OCI-LY1 (cell line): ENCODE measurements at regions not wholly inside any gene's neighbourhood (a gene's known extent, or its start where the extent isn't known, plus 50 kb on each side); places are given as distances from the start of the nearest gene placed in this dataset.

Experiments used
- H2AFZ ChIP-seq: fragments of 200-600 bp; sonication (generic), shearing (Covaris generic); 2 replicates; pipeline ENCODE4 v1.6.0; 2014; ENCODE audit warnings: antibody characterized with exemption, mild to moderate bottlenecking, low read length
- H3F3A ChIP-seq: fragments of 200-600 bp; sonication (generic), shearing (Covaris generic); 2 replicates; pipeline ENCODE4 v1.6.0; 2014; ENCODE audit warnings: mild to moderate bottlenecking, antibody characterized with exemption, low read length, moderate library complexity; ENCODE audit not compliant: insufficient read depth
- H3K27ac ChIP-seq: fragments of 200-600 bp; sonication (generic); 2 replicates; pipeline ENCODE4 v1.5.1; 2014; ENCODE audit warnings: low read length, mixed run types, mild to moderate bottlenecking, low read depth; ENCODE audit not compliant: poor library complexity, severe bottlenecking
- H3K27me3 ChIP-seq: fragments of 200-600 bp; sonication (generic); 2 replicates; pipeline ENCODE4 v1.6.0; 2014; ENCODE audit warnings: antibody characterized with exemption, mild to moderate bottlenecking, low read length, moderate library complexity; ENCODE audit not compliant: insufficient read depth
- H3K36me3 ChIP-seq: fragments of 200-600 bp; sonication (generic); 2 replicates; pipeline ENCODE4 v1.6.1; 2014; ENCODE audit warnings: mild to moderate bottlenecking, antibody characterized with exemption, low read length, moderate library complexity, mixed read lengths; ENCODE audit not compliant: insufficient read depth
- H3K4me1 ChIP-seq: fragments of 200-600 bp; sonication (generic); 2 replicates; pipeline ENCODE4 v1.5.1; 2014; ENCODE audit warnings: mild to moderate bottlenecking, low read length, moderate library complexity; ENCODE audit not compliant: insufficient read depth, severe bottlenecking
- H3K4me2 ChIP-seq: fragments of 200-600 bp; sonication (generic), shearing (Covaris generic); 2 replicates; pipeline ENCODE4 v1.6.1; 2014; ENCODE audit warnings: low read length
- H3K4me3 ChIP-seq: fragments of 200-600 bp; sonication (generic); 2 replicates; pipeline ENCODE4 v1.5.1; 2014; ENCODE audit warnings: low read length, low read depth, mild to moderate bottlenecking, mixed read lengths; ENCODE audit not compliant: poor library complexity, severe bottlenecking
- H3K79me2 ChIP-seq: fragments of 200-600 bp; shearing (Covaris generic); 2 replicates; pipeline ENCODE4 v1.6.1; 2016; ENCODE audit warnings: mixed run types, low read length, mixed read lengths; ENCODE audit not compliant: insufficient read depth
- H3K9ac ChIP-seq: fragments of 200-600 bp; sonication (generic), shearing (Covaris generic); 2 replicates; pipeline ENCODE4 v1.6.1; 2014; ENCODE audit warnings: mild to moderate bottlenecking, low read length, mixed read lengths
- H3K9me2 ChIP-seq: fragments of 200-600 bp; sonication (generic), shearing (Covaris generic); 2 replicates; pipeline ENCODE4 v1.6.1; 2014; ENCODE audit warnings: low read depth, mild to moderate bottlenecking, low read length, mixed read lengths
- H3K9me3 ChIP-seq: fragments of 200-600 bp; shearing (Covaris generic); 2 replicates; pipeline ENCODE4 v1.6.1; 2014; ENCODE audit warnings: low read length, mixed read lengths
- H4K20me1 ChIP-seq: fragments of 200-600 bp; sonication (generic), shearing (Covaris generic); 2 replicates; pipeline ENCODE4 v1.6.0; 2016; ENCODE audit warnings: mild to moderate bottlenecking, low read length; ENCODE audit not compliant: insufficient read depth
- EZH2 ChIP-seq: fragments of 200-600 bp; sonication (generic), shearing (Covaris generic); IDR thresholded peaks from 2 replicates; pipeline ENCODE4 v1.8.0; 2017; ENCODE audit warnings: borderline replicate concordance, mixed run types, mild to moderate bottlenecking, antibody characterized with exemption, low read length, moderate library complexity, mixed read lengths
- TF ChIP-seq, protein P1 (sequence below): fragments of 200-600 bp; sonication (generic), shearing (Covaris generic); IDR thresholded peaks from 2 replicates; pipeline ENCODE4 v1.5.1; 2017; ENCODE audit warnings: mild to moderate bottlenecking, antibody characterized with exemption, low read length, moderate library complexity, mixed read lengths

GRCh38 chr1:163834778-163835177 is 513.0 kb downstream of the NUF2 start:
- Histone ChIP-seq H3K4me2 (no peak overlapping the region), H3K79me2 (no peaks in the 10 kb centered on the region), H3K4me3 (no peak overlapping the region), H3K9me2 (no peaks in the 10 kb centered on the region), H2AFZ (no peak overlapping the region), H3K27me3 (no peaks in the 10 kb centered on the region), H3K36me3 (no peaks in the 10 kb centered on the region), H4K20me1 (no peaks in the 10 kb centered on the region), H3K27ac (no peak overlapping the region), H3K4me1 (no peaks in the 10 kb centered on the region), H3F3A (no peaks in the 10 kb centered on the region), H3K9me3 (no peaks in the 10 kb centered on the region), H3K9ac (no peak overlapping the region)
- TF ChIP-seq, protein P1, sequence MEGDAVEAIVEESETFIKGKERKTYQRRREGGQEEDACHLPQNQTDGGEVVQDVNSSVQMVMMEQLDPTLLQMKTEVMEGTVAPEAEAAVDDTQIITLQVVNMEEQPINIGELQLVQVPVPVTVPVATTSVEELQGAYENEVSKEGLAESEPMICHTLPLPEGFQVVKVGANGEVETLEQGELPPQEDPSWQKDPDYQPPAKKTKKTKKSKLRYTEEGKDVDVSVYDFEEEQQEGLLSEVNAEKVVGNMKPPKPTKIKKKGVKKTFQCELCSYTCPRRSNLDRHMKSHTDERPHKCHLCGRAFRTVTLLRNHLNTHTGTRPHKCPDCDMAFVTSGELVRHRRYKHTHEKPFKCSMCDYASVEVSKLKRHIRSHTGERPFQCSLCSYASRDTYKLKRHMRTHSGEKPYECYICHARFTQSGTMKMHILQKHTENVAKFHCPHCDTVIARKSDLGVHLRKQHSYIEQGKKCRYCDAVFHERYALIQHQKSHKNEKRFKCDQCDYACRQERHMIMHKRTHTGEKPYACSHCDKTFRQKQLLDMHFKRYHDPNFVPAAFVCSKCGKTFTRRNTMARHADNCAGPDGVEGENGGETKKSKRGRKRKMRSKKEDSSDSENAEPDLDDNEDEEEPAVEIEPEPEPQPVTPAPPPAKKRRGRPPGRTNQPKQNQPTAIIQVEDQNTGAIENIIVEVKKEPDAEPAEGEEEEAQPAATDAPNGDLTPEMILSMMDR, result no peak
- no peak for TF ChIP-seq EZH2

- H3K79me2 ChIP-seq, result no peaks in the 10 kb centered on the region
- no peaks in the 10 kb centered on the region for H3F3A ChIP-seq
- no peak overlapping the region for H3K4me3 ChIP-seq
- H4K20me1 ChIP-seq, result no peaks in the 10 kb centered on the region
- H3K4me2 ChIP-seq, result no peak overlapping the region
- no peaks in the 10 kb centered on the region for H3K9me2 ChIP-seq
- no peaks in the 10 kb centered on the region for H3K9me3 ChIP-seq
- TF ChIP-seq EZH2, result no peak
- TF ChIP-seq, protein P1, result no peak
- H3K27me3 ChIP-seq, result no peaks in the 10 kb centered on the region
- H3K27ac ChIP-seq, result no peak overlapping the region
- no peak overlapping the region for H3K9ac ChIP-seq
- H3K36me3 ChIP-seq, result no peaks in the 10 kb centered on the region
- H3K4me1 ChIP-seq, result no peaks in the 10 kb centered on the region
- no peak overlapping the region for H2AFZ ChIP-seq
These were observed 514.7 kb downstream of the NUF2 start for GRCh38 chr1:163836481-163836880.

- H3K27me3 ChIP-seq, result no peaks in the 10 kb centered on the region
- no peak overlapping the region for H2AFZ ChIP-seq
- H3K4me1 ChIP-seq, result no peaks in the 10 kb centered on the region
- no peak overlapping the region for H3K9ac ChIP-seq
- H3K9me2 ChIP-seq, result no peaks in the 10 kb centered on the region
- H3K27ac ChIP-seq, result no peak overlapping the region
- no peak overlapping the region for H3K4me2 ChIP-seq
- no peaks in the 10 kb centered on the region for H4K20me1 ChIP-seq
- no peak overlapping the region for H3K4me3 ChIP-seq
- TF ChIP-seq EZH2, result no peak
- TF ChIP-seq, protein P1, result no peak
- H3K36me3 ChIP-seq, result no peaks in the 10 kb centered on the region
- no peaks in the 10 kb centered on the region for H3K79me2 ChIP-seq
- H3K9me3 ChIP-seq, result no peaks in the 10 kb centered on the region
- no peaks in the 10 kb centered on the region for H3F3A ChIP-seq
These were observed 515.5 kb downstream of the NUF2 start for GRCh38 chr1:163837206-163837605.
